HFFc6 (cell line): ENCODE measurements at regions not wholly inside any gene's neighbourhood (a gene's known extent, or its start where the extent isn't known, plus 50 kb on each side); places are given as distances from the start of the nearest gene placed in this dataset.

Experiments used
- DNase-seq: peaks from one replicate; pipeline ENCODE4 v3.0.0-alpha.2; 2018
- H3K27ac Mint-ChIP-seq: 2 replicates; pipeline ENCODE4 v1.8.0; 2020; ENCODE audit warnings: mild to moderate bottlenecking, mixed read lengths
- H3K27me3 Mint-ChIP-seq: 2 replicates; pipeline ENCODE4 v1.8.0; 2021; ENCODE audit warnings: mild to moderate bottlenecking, moderate library complexity, mixed read lengths; ENCODE audit not compliant: insufficient read depth
- H3K36me3 Mint-ChIP-seq: 2 replicates; pipeline ENCODE4 v1.8.0; 2021; ENCODE audit warnings: low read depth, mixed read lengths
- H3K4me1 Mint-ChIP-seq: 2 replicates; pipeline ENCODE4 v1.8.0; 2020; ENCODE audit warnings: low read depth, mixed read lengths
- H3K4me3 Mint-ChIP-seq: 2 replicates; pipeline ENCODE4 v1.8.0; 2020; ENCODE audit warnings: mild to moderate bottlenecking, moderate library complexity, mixed read lengths
- H3K9me3 Mint-ChIP-seq: 2 replicates; pipeline ENCODE4 v1.8.0; 2020; ENCODE audit warnings: mild to moderate bottlenecking, mixed read lengths
- CTCF ChIP-seq: fragments of 200-600 bp; sonication (generic); IDR thresholded peaks from 2 replicates; pipeline ENCODE4 v1.5.0; 2021; ENCODE audit warnings: antibody characterized with exemption, mild to moderate bottlenecking

GRCh38 chr5:120803282-120803681 lies 339.2 kb downstream of the PRR16 start:
- H3K4me1 Mint-ChIP-seq = peaks cover 41% of the 10 kb centered on the region
- TF ChIP-seq CTCF = peak; percentile 79
- H3K36me3 Mint-ChIP-seq = no peaks in the 10 kb centered on the region
- no peak overlapping the region for H3K27ac Mint-ChIP-seq
- H3K9me3 Mint-ChIP-seq = no peaks in the 10 kb centered on the region
- peak; percentile 35 for DNase-seq
- H3K4me3 Mint-ChIP-seq = peak overlapping the region; percentile 80
- no peaks in the 10 kb centered on the region for H3K27me3 Mint-ChIP-seq

GRCh38 chr5:120805131-120805530 lies 341.0 kb downstream of the PRR16 start:
- H3K27ac Mint-ChIP-seq = no peak overlapping the region
- H3K4me3 Mint-ChIP-seq = no peak overlapping the region
- H3K9me3 Mint-ChIP-seq = no peaks in the 10 kb centered on the region
- TF ChIP-seq CTCF = no peak
- H3K4me1 Mint-ChIP-seq = peaks cover 53% of the 10 kb centered on the region
- H3K27me3 Mint-ChIP-seq = no peaks in the 10 kb centered on the region
- H3K36me3 Mint-ChIP-seq = no peaks in the 10 kb centered on the region
- DNase-seq = no peak

GRCh38 chr5:120806202-120806601 lies 342.1 kb downstream of the PRR16 start:
- H3K27ac Mint-ChIP-seq = no peak overlapping the region
- H3K36me3 Mint-ChIP-seq = no peaks in the 10 kb centered on the region
- H3K4me1 Mint-ChIP-seq = peaks cover 51% of the 10 kb centered on the region
- H3K4me3 Mint-ChIP-seq = no peak overlapping the region
- peak; percentile 4 for DNase-seq
- TF ChIP-seq CTCF = no peak
- no peaks in the 10 kb centered on the region for H3K9me3 Mint-ChIP-seq
- no peaks in the 10 kb centered on the region for H3K27me3 Mint-ChIP-seq

GRCh38 chr5:120808135-120808534 lies 344.0 kb downstream of the PRR16 start:
- Mint-ChIP-seq H3K4me1 (peaks cover 34% of the 10 kb centered on the region), H3K4me3 (no peak overlapping the region), H3K27ac (no peak overlapping the region), H3K27me3 (no peaks in the 10 kb centered on the region), H3K9me3 (no peaks in the 10 kb centered on the region), H3K36me3 (no peaks in the 10 kb centered on the region)
- no peak for TF ChIP-seq CTCF
- DNase-seq = no peak

GRCh38 chr5:120808606-120809005 lies 344.5 kb downstream of the PRR16 start:
- peaks cover 29% of the 10 kb centered on the region for H3K4me1 Mint-ChIP-seq
- no peaks in the 10 kb centered on the region for H3K36me3 Mint-ChIP-seq
- H3K9me3 Mint-ChIP-seq = no peaks in the 10 kb centered on the region; the same call in 1 of the 2 replicates
- no peaks in the 10 kb centered on the region for H3K27me3 Mint-ChIP-seq
- no peak for DNase-seq
- H3K4me3 Mint-ChIP-seq = no peak overlapping the region
- H3K27ac Mint-ChIP-seq = no peak overlapping the region
- no peak for TF ChIP-seq CTCF

- no peaks in the 10 kb centered on the region for H3K27me3 Mint-ChIP-seq
- no peaks in the 10 kb centered on the region; the same call in 1 of the 2 replicates for H3K9me3 Mint-ChIP-seq
- no peak for DNase-seq
- H3K27ac Mint-ChIP-seq = no peak overlapping the region
- no peak for TF ChIP-seq CTCF
- no peak overlapping the region for H3K4me3 Mint-ChIP-seq
- H3K4me1 Mint-ChIP-seq = peaks cover 9% of the 10 kb centered on the region
- H3K36me3 Mint-ChIP-seq = no peaks in the 10 kb centered on the region
Measured at GRCh38 chr5:120813551-120813950, 349.5 kb downstream of the PRR16 start.
